ENCODE measurements at regions not wholly inside any gene's neighbourhood (a gene's known extent, or its start where the extent isn't known, plus 50 kb on each side); places are given as distances from the start of the nearest gene placed in this dataset.
A peak's percentile ranks its signal among the peaks of the same experiment; 100 is the strongest.
"Not testable (repeated sequence)": the region's sequence is repeated elsewhere in the genome, so short reads cannot be mapped to it uniquely, and the experiment has no call there.

DNA sequence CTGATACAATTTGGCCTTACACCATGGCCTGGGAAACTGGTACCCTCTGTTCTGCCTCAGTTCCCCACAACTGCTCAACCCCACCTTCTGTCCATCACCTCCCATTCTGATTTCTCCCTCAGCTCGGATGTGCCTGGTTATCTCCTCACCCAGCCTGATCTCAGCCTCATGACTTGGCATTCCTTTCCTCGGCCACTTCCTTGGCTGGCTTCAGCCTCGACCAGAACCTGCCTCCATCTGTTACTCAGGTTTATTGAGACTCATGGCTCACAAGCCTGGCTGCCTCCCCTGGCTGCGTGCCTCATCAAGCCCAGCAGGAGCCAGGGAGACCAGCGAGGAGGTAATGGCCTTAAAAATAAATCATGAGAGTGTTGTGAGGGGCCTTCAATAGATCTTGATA is 356.2 kb upstream of the SPRED2 start:
- DNase-seq (ENCODE audit: low read depth), result no peak

- no peak for DNase-seq (ENCODE audit: low read depth)
Observed at GRCh38 chr2:65786765-65787164, 354.4 kb upstream of the SPRED2 start.

DNA sequence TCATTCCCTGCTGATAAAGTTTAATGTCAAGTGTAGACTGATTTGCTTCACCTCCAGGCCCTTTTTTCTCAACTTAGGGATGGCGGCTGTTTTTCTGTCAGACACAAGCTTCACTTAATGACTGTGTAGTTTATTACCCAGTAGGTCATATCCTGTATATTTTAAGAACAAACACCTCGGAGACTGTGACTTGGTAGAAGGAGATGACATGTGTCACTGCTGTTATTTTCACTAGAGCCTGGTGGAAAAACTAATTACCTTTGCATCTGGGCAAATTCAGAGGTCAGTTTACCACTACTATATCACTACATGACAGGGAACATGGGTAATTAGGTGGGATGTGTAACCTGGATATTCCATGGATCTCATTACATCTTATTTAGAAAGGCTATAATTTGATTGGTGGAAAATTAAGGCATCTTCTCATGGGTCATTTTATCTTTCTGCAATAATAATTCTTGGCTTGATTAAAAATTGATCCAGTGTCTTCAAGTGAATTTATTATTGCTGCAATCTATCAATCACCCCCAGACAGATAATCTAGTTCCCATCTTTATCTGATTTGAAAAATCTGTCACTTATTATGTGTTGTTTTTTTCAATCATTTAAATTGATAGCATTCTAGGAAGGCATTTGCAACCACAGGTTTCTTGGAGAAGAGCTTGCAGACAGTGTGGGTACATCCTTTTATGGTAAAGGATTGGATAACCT is 353.8 kb upstream of the SPRED2 start:
- no peak for DNase-seq (ENCODE audit: low read depth)

- no peak for DNase-seq (ENCODE audit: low read depth)
Observed at GRCh38 chr2:65782996-65783650, 350.7 kb upstream of the SPRED2 start.

DNA sequence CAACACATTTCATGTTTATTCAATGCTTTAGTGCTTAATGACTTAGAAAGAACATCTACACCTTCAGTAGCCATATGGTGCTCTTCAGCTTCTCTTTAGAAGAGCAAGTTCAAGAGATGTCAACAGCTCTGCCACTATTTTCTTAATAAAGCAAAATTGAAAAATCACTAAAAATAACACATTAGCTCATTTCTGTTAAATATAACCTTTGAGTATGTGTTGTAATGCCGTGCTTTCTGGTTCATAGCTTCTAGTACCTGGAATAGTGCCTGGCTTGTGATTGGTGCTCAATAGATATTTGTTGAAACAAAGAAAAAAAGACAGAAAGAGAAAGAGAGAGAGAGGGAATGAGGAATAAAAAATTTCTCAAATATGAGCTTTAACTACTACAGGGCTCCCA is 349.8 kb upstream of the SPRED2 start:
- no peak for DNase-seq (ENCODE audit: low read depth)

DNA sequence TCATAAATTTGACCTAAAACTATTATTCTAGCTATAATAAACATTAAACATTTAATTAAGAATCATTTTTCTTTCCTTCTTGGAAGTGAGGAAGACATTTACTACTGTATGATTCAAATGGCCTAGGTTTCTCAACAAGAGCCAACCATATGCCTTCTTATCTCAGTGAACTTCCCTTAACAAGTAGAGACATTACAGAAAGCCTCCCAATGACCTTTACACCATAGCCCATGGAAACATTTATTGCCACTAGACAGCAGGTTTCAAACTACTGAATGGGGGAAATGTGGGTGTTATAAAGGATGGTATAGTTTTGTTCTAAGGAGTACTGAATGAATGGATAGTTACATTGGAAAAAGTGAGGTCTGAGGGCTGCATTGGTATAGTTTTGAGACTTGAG is 349.4 kb upstream of the SPRED2 start:
- DNase-seq (ENCODE audit: low read depth), result no peak

DNA sequence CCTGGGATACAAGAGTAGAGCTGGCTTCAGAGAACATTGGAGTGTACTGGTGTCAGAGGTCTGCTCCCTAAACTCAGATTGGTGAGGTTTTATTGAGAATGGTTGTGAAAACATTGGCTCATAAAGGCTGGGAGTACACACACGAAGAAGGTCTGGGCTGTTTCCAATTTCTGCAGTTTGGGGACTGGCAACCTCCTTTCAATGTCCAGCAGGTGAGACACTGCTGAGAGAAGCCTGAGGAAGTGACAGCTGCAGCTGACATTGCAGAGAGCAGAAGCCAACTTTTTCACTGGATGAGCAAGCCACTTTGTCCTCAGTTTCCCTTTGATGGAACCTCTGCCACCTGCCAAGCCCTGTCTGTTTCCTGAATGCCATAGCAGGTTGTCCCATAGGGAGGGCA is 346.6 kb upstream of the SPRED2 start:
- DNase-seq (ENCODE audit: low read depth), result no peak

DNA sequence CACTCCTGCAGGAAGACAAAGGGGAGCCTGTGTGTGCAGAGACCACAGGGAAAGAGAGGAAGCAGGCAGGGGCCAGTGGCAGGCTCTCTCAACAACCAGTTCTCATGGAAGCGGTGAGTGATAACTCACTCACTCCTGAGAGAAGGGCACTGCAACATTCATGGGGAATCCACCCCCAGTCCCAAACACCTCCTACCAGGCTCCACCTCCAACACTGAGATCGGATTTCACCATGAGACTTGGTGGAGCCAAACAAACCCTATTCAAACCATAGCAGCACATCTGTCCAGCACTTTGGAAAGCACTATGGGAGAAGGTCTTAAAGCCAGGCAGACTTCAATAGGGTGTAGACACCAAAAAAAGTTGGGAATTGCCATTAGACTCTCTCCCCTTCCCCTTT is 345.7 kb upstream of the SPRED2 start:
- no peak for DNase-seq (ENCODE audit: low read depth)

DNA sequence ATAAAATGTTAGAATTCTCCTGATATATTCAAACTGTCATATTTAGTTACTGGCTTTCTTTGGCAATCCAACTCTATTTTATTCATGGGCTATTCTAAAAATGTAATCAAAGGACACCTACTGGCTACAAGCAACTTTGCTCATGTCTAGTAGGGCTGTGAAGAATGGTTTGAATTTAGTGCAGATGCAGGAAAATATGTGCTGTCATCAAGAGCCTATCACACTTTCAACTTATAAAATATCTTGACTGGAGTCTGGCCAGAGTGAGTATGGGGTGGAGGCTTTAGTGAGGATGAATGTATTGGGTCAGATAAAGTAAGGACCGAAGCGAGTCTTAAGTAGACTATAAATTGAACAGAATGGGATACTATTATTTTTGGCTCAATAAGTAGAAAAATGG is 343.4 kb upstream of the SPRED2 start:
- DNase-seq (ENCODE audit: low read depth), result no peak

DNA sequence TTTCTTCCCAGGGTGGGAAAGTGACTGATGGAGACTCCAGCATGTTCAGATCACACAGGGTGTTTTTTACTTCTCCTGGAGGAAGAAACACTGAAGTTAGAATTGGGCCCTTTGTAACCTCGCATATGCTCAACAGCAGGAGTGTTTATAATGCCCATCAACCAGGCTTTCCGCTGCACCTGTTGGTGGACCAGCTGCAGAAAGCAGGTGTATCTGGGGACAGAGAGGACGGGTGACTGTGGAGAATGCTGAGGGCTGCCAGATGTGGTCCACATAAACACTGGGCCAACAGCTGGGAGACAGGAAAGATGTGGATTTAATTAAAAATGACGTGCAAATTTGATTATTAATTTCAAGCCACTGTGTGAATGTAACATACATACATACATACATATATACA is 335.5 kb upstream of the SPRED2 start:
- DNase-seq (ENCODE audit: low read depth), result no peak

GRCh38 chr2:65766768-65767267 is 334.4 kb upstream of the SPRED2 start:
- DNase-seq (ENCODE audit: low read depth), result no peak

DNA sequence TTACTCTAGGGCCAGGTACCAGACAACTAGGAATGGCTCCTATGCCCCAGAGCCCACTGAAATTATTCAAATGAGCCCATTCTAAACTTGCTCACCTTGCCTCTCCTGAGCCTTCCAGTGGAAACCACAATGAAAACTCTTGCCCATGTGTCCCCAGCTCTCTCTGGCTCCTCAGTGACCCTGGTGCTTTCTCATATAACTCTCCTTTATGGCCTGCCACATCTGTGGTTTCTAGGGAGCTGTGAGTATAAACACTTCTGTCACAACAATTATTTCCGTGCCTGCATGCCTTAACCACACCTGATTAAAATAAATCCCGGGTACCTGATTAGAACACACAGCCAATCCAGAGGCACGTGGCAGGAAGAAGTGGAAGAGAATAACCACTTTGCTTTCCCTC is 333.0 kb upstream of the SPRED2 start:
- no peak for DNase-seq (ENCODE audit: low read depth)

- no peak for DNase-seq (ENCODE audit: low read depth)
Observed at GRCh38 chr2:65762068-65762467, 329.7 kb upstream of the SPRED2 start.

DNA sequence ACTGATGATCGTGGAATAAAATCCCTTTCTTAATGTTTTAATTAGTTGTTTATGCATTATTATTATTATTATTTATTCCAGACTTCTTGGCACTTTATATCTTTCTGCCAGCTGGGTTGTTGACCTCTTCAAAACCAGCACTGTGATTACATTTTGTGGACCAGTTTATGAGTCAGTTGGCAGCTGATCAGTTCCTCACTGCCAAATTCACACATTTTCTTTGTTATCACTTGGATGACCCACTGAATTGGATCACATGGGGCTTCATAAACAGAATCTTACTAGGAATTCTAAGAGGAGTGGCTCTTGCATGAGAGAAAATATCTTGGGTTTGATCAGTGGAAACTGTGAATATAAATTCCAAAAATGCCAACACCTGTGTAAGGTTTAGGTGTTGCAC is 321.8 kb upstream of the SPRED2 start:
- DNase-seq (ENCODE audit: low read depth), result no peak

DNA sequence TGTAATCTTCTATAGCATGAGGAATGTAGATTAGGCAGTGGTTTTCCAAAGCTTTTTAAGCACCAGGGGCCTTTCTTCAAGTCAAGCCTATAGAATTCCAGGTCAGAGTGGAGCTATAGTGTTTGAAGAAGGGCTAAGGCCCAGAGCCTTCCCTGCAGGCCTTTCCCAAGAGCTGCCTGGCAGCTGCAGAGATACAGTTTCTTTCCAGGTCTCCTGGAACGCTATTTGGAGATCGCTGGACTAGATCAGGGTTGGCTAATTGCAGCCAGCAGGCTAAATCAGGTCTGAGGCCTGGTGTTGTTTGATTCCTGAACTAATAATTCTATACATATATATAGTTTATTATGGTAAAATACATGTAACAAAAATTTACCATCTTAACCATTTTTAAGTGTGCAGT is 319.0 kb upstream of the SPRED2 start:
- DNase-seq (ENCODE audit: low read depth), result no peak

- DNase-seq (ENCODE audit: low read depth), result peak; percentile 55
Observed at GRCh38 chr2:65749545-65749944, 317.1 kb upstream of the SPRED2 start.

- not testable (repeated sequence) for DNase-seq (ENCODE audit: low read depth)
Observed at GRCh38 chr2:65747875-65748274, 315.5 kb upstream of the SPRED2 start.

- no peak for DNase-seq (ENCODE audit: low read depth)
Observed at GRCh38 chr2:65746931-65747675, 314.7 kb upstream of the SPRED2 start.

- no peak for DNase-seq (ENCODE audit: low read depth)
Observed at GRCh38 chr2:65744477-65745200, 312.2 kb upstream of the SPRED2 start.

DNA sequence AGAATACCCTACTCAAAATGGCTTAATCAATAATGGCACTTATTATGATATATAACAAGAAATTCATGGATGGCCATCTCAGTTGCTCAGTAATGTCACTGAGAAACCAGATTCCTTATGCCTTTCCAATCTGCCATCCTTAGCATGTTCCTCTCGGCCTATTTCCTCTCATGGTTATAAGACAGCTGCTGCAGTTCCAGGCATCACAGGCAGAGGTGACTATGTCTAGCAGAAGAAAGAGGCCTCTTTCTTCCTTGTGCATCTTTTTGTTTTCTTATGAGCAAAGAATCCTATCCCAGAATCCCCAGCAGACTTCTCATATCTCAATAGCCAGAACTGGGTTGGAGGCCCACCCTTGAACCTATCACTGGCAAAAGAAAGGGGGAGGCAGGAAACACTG is 310.6 kb upstream of the SPRED2 start:
- no peak for DNase-seq (ENCODE audit: low read depth)

DNA sequence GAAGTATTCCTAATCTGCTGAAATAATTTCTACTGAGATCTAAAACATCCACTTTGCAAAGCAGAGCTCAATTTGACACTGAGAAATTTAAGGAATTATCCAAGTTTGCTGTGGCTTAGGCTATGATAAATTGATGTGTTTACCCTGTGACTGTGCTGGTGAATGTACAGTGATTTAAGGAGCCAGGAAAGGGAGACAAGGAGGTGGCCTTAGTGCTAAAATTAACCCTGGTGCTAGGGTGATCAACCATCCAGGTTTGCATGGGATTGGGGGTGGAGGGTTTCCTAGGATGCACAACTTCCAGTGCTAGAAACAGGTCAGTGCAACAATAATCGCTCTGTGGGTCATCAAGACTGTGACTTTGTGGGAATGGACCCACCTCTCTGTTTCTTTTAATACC is 307.5 kb upstream of the SPRED2 start:
- DNase-seq (ENCODE audit: low read depth), result no peak

- DNase-seq (ENCODE audit: low read depth), result no peak
Observed at GRCh38 chr2:65737452-65738011, 305.1 kb upstream of the SPRED2 start.

Measured in EH (cell line).